Gastroesophageal sphincter (tissue), 3 donors: ENCODE measurements at regions not wholly inside any gene's neighbourhood (a gene's known extent, or its start where the extent isn't known, plus 50 kb on each side); places are given as distances from the start of the nearest gene placed in this dataset.

ENCODE experiments used
- CTCF ChIP-seq, 4 experiments: fragments of 200-600 bp in 2 of 4; fragments of 450-650 bp in 2 of 4; sonication (generic) in 1 of 4; IDR thresholded peaks; one replicate each; pipeline ENCODE4 v1.5.1; 2017 to 2019; ENCODE audit warnings: antibody characterized with exemption in 4 of 4, mild to moderate bottlenecking in 2 of 4, moderate library complexity in 2 of 4
- EP300 ChIP-seq: sonication (generic); formaldehyde crosslinking; IDR thresholded peaks from one replicate; pipeline ENCODE4 v1.6.1; 2017; ENCODE audit warnings: antibody characterized with exemption, mild to moderate bottlenecking
- POLR2A ChIP-seq, 2 donors: fragments of 450-650 bp; IDR thresholded peaks; one replicate each; pipeline ENCODE4 v1.6.1; 2017; ENCODE audit warnings: antibody characterized with exemption in 2 of 2, mild to moderate bottlenecking in 2 of 2, moderate library complexity in 1 of 2

- TF ChIP-seq CTCF (IDR thresholded peaks at IDR 0.05) (no peak), EP300 (no peak), POLR2A (IDR thresholded peaks at IDR 0.05) (no peak)
These were observed 347.9 kb downstream of the SEC14L1 start for GRCh38 chr17:77488531-77489238.
